OCI-LY3 (cell line): ENCODE measurements at regions not wholly inside any gene's neighbourhood (a gene's known extent, or its start where the extent isn't known, plus 50 kb on each side); places are given as distances from the start of the nearest gene placed in this dataset.

Experiments used
- CTCF ChIP-seq: fragments of 200-600, 300-600 bp; sonication (generic); IDR thresholded peaks from 2 replicates; pipeline ENCODE4 v1.5.1; 2014; ENCODE audit warnings: antibody characterized with exemption, low read length, low read depth
- EZH2phosphoT487 ChIP-seq: fragments of 200-600 bp; shearing (Covaris generic); IDR thresholded peaks from 2 replicates; pipeline ENCODE4 v1.6.1; 2018; ENCODE audit warnings: antibody characterized with exemption, mixed run types, low read depth

GRCh38 chr17:72409405-72410002, 288.7 kb downstream of the SOX9 start:
- TF ChIP-seq CTCF (no peak), EZH2phosphoT487 (no peak)
